Lung (tissue), 11 donors: ENCODE measurements at regions not wholly inside any gene's neighbourhood (a gene's known extent, or its start where the extent isn't known, plus 50 kb on each side); places are given as distances from the start of the nearest gene placed in this dataset.

Source experiments
- ATAC-seq: fragments of 200-7000 bp; cut with Tn5 transposase; one replicate; pipeline ENCODE4 v1.9.1; 2020; ENCODE audit warnings: moderate number of reproducible peaks; ENCODE audit not compliant: insufficient read depth, low FRiP score
- DNase-seq, 3 donors: peaks; one replicate each; pipeline ENCODE4 v3.0.0-alpha.2; 2013 to 2017
- H3K27ac ChIP-seq, 2 donors: one replicate each; pipeline ENCODE4 v1.5.1; 2013; ENCODE audit warnings: mild to moderate bottlenecking in 2 of 2, moderate library complexity in 2 of 2, control low read depth in 1 of 2, inconsistent platforms in 1 of 2, low read depth in 1 of 2, low read length in 1 of 2
- H3K27me3 ChIP-seq, 3 donors: one replicate each; pipeline ENCODE4 v1.5.1; 2013; ENCODE audit warnings: low read length in 2 of 3; ENCODE audit not compliant: control insufficient read depth in 3 of 3, insufficient read depth in 3 of 3
- H3K36me3 ChIP-seq, 4 donors: one replicate each; pipeline ENCODE4 v1.5.1; 2013; ENCODE audit warnings: low read length in 4 of 4, mild to moderate bottlenecking in 1 of 4, moderate library complexity in 1 of 4; ENCODE audit not compliant: control insufficient read depth in 4 of 4, insufficient read depth in 4 of 4
- H3K4me1 ChIP-seq, 5 donors: one replicate each; pipeline ENCODE4 v1.5.1; 2013; ENCODE audit warnings: low read length in 5 of 5, mild to moderate bottlenecking in 2 of 5, moderate library complexity in 1 of 5; ENCODE audit not compliant: control insufficient read depth in 5 of 5, insufficient read depth in 5 of 5
- H3K4me3 ChIP-seq: one replicate; pipeline ENCODE4 v1.5.1; 2013; ENCODE audit warnings: mild to moderate bottlenecking, control low read depth, moderate library complexity
- H3K9ac ChIP-seq, 2 donors: one replicate each; pipeline ENCODE4 v1.5.1; 2013; ENCODE audit warnings: low read length in 2 of 2, control low read depth in 1 of 2; ENCODE audit not compliant: insufficient read depth in 1 of 2
- H3K9me3 ChIP-seq, 4 donors: one replicate each; pipeline ENCODE4 v1.5.1; 2013; ENCODE audit warnings: low read length in 3 of 4, mild to moderate bottlenecking in 1 of 4, moderate library complexity in 1 of 4; ENCODE audit not compliant: control insufficient read depth in 4 of 4, insufficient read depth in 3 of 4
- CTCF ChIP-seq: IDR thresholded peaks from 2 replicates; pipeline ENCODE4 v1.5.1; 2012; ENCODE audit warnings: mild to moderate bottlenecking; ENCODE audit errors: control extremely low read depth, extremely low read depth
- WGBS, 2 donors: extraction: QIAGEN DNeasy Blood & Tissue Kit; methylation state at CpG; one replicate each; pipeline ENCODE4 v1.1.7; 2013; 5-methylcytosine and 5-hydroxymethylcytosine counted together
- donor health status: control.
- donor health status: control.
- donor health status: Bipolar disorder and iron deficiency.
- donor health status: healthy.
- donor health status: DM: yes; HTN: yes; CAD: no.

DNA sequence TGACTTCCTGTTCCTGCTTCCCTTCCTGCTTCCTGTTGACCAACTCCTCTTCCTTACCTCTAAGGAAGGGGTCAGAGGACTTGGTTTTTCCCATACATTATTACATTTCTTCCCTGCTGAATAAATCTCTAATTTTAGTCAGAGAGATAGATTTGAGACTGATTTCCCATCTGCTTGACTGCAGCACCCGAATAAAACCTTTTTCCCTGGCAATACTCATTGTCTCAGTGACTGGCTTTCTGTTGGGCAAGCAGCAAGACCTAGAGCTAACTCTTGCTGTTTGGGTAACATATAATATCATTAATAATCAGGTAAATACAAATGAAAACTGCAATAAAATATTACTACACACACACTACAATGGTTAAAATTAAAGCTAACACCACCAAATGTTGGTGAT lies 132.2 kb downstream of the FSCB start:
- WGBS, 2 donors: 86 to 87% methylated on average over 1 of the region's 1 CpG
- Histone ChIP-seq H3K4me3 (no peak overlapping the region), H3K9me3 (peaks cover 0 to 17% (median 3%) of the 10 kb centered on the region in 4 donors), H3K27ac (no peak overlapping the region), H3K27me3 (no peaks in the 10 kb centered on the region), H3K9ac (no peak overlapping the region), H3K4me1 (no peaks in the 10 kb centered on the region), H3K36me3 (no peaks in the 10 kb centered on the region)
- TF ChIP-seq CTCF: no peak
- DNase-seq (no peak), ATAC-seq (no peak)

DNA sequence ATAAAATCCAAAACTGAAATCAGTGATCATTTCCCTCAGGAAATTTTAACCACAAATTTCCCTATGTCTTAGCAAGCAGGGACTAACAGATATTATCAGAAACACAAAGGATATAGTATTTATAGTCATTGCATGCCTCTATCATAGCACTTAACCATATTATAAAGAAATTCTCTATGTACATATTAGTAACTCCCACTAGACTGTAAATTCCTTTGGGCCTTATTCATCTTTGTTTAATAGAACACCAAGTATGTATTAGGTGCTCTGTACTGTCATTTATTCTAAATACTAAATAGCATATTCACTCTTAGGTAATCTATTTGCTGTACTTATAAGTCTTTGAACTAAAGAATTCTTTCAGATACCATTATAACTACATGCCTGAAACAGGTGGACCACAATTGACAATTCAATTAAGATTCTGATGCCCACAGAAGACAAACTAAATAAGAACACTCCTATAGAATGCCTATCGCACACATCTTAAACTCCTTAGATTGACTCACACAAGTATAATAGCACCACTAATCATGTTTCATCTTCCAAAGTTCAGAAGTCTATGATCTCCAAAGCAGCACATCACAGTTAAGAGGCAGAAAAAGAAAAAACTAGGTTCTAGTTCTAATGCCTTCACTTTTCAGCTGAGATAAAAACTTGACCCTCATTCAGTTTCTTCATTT lies 134.1 kb downstream of the FSCB start:
- Histone ChIP-seq H3K36me3 (no peaks in the 10 kb centered on the region), H3K9me3 (peaks cover 0 to 17% (median 3%) of the 10 kb centered on the region in 4 donors), H3K9ac (no peak overlapping the region), H3K4me3 (no peak overlapping the region), H3K4me1 (no peaks in the 10 kb centered on the region), H3K27ac (no peak overlapping the region), H3K27me3 (no peaks in the 10 kb centered on the region)
- WGBS, 2 donors: 87 to 94% methylated on average over 1 of the region's 1 CpG
- DNase-seq (no peak), ATAC-seq (no peak)
- no peak for TF ChIP-seq CTCF

GRCh38 chr14:44372231-44372630 lies 134.9 kb downstream of the FSCB start:
- H3K4me1 ChIP-seq: no peaks in the 10 kb centered on the region
- no peak for DNase-seq
- H3K36me3 ChIP-seq: no peaks in the 10 kb centered on the region
- no peak overlapping the region for H3K27ac ChIP-seq
- H3K27me3 ChIP-seq: no peaks in the 10 kb centered on the region
- ATAC-seq: no peak
- no peak overlapping the region for H3K9ac ChIP-seq
- no peak overlapping the region for H3K4me3 ChIP-seq
- no peak for TF ChIP-seq CTCF
- peaks cover 0 to 17% (median 3%) of the 10 kb centered on the region in 4 donors for H3K9me3 ChIP-seq

- Histone ChIP-seq H3K27ac (no peak overlapping the region), H3K4me3 (no peak overlapping the region), H3K36me3 (no peaks in the 10 kb centered on the region), H3K27me3 (no peaks in the 10 kb centered on the region), H3K9me3 (peaks cover 0 to 6% (median under 1%) of the 10 kb centered on the region in 4 donors), H3K9ac (no peak overlapping the region), H3K4me1 (no peaks in the 10 kb centered on the region)
- 64 to 67% methylated on average over 1 of the region's 1 CpG for WGBS, 2 donors
- DNase-seq: peak in 1 of 3 donors; percentile 9
- no peak for TF ChIP-seq CTCF
- ATAC-seq: no peak
These were observed 136.4 kb downstream of the FSCB start for GRCh38 chr14:44370727-44371126.
